ENCODE measurements at regions not wholly inside any gene's neighbourhood (a gene's known extent, or its start where the extent isn't known, plus 50 kb on each side); places are given as distances from the start of the nearest gene placed in this dataset.

DNA sequence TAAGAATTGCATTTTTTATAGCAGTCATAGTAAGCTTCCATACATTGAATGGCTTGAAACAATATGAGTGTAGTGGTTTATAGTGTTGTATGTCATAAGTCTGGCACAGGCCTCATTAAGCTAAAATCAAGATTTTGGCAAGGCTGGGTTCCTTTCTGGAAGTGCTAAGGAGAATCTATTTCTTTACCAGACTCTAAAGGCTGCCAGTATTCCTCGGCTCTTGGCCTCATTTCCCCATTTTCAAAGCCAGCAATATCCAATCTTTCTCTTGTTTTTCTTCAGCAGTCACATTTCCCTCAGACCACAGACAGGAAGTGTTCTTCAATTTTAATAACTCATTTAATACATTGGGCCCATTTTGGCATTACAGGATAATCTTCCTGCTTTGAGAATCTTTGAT lies 1155.5 kb upstream of the PABPC4L start:
- H3K4me3 ChIP-seq (ENCODE audit: low read length), result no peak overlapping the region
- DNase-seq (ENCODE audit: low read depth, low spot score), result no peak

GRCh38 chr4:135354876-135355275 lies 1153.3 kb upstream of the PABPC4L start:
- no peak for DNase-seq (ENCODE audit: low read depth, low spot score)
- no peak overlapping the region for H3K4me3 ChIP-seq (ENCODE audit: low read length)

- H3K4me3 ChIP-seq (ENCODE audit: low read length), result no peak overlapping the region
- no peak for DNase-seq (ENCODE audit: low read depth, low spot score)
These were observed 1151.4 kb upstream of the PABPC4L start for GRCh38 chr4:135353008-135353407.

DNA sequence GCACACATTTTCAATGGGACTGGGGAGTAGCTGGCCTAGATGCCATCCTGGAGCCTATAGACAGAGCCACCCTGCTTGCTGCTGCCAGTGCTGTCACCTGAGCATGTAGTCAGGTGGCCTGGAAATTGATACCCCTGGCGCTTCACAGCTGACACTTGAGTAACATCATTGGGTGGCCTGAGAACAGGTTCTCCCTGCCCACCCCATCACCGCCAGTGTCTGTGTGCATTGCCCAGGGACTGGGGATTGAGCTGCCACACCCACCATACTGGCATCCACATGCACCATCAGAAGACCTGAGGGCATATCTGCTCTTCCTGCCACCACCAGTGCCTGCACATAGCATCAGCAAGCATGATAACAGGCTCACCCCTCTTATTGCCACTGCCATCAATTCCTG lies 1142.9 kb upstream of the PABPC4L start:
- no peak overlapping the region for H3K4me3 ChIP-seq (ENCODE audit: low read length)
- DNase-seq (ENCODE audit: low read depth, low spot score), result no peak

DNA sequence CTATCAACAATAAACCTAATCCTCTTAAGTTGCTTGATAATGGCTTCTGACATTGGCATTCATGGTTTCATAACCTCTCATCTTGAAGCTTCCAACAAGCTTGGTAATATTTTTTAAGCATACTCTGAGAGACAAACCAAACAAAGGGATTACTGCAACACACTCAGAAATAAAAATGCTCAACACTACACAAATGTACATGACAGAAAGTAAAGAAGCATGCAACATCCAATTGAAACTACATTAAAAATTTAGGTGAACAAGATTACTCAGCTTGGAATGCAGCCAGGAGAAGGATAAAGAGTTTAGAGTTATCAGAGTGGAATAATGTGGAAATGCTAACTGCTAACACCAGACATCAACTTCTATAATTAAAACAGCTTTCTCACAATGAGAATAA lies 1136.6 kb upstream of the PABPC4L start:
- DNase-seq (ENCODE audit: low read depth, low spot score), result no peak
- no peak overlapping the region for H3K4me3 ChIP-seq (ENCODE audit: low read length)

GRCh38 chr4:135325264-135325663 lies 1123.7 kb upstream of the PABPC4L start:
- no peak for DNase-seq (ENCODE audit: low read depth, low spot score)
- H3K4me3 ChIP-seq (ENCODE audit: low read length), result no peak overlapping the region

DNA sequence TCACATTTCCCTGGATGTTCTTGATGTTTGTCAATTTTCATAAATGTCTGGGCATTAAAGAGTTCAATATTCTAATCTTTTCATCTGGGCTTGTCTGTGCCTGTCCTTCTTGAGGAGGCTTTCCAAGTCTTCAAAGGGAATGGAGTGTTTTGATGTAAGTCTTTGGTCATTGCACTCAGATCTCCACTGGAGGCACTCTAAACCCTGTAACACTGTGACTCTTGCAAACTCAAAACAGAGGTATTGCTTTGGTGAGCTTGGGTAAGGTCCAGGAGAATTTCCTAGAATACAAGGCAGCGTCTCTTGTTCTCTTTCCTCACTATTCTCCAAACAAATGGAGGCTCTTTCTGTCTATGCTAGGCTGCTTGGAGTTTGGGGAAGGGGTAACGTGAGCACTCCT lies 1118.1 kb upstream of the PABPC4L start:
- peak; percentile 1 for DNase-seq (ENCODE audit: low read depth, low spot score)

GRCh38 chr4:135316266-135316779 lies 1114.7 kb upstream of the PABPC4L start:
- no peak overlapping the region for H3K4me3 ChIP-seq (ENCODE audit: low read length)
- DNase-seq (ENCODE audit: low read depth, low spot score), result no peak

More for the DNA sequence above, 1118.1 kb upstream of the PABPC4L start:
- no peak overlapping the region for H3K4me3 ChIP-seq (ENCODE audit: low read length)

DNA sequence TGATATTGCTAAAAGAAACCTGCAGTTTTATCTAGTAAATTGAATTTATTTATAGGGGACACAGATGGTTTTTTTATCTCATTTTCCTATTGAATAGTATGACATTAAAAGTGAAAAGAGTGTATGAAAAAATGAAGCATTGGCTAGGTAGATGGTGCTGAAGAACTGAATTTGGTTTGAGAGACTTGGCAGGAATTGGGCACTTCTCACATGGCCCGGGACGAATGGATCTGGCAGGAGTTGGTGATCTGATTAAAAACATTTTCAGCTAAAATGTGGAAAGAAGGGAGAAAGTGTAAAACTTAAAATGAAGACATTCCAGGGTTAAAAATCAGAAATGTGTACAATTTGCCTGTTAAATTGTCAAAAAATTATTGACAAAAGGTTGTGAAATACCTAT lies 1088.5 kb upstream of the PABPC4L start:
- no peak for DNase-seq (ENCODE audit: low read depth, low spot score)
- no peak overlapping the region for H3K4me3 ChIP-seq (ENCODE audit: low read length)

- DNase-seq (ENCODE audit: low read depth, low spot score), result no peak
- no peak overlapping the region for H3K4me3 ChIP-seq (ENCODE audit: low read length)
These were observed 1082.3 kb upstream of the PABPC4L start for GRCh38 chr4:135283934-135284333.

DNA sequence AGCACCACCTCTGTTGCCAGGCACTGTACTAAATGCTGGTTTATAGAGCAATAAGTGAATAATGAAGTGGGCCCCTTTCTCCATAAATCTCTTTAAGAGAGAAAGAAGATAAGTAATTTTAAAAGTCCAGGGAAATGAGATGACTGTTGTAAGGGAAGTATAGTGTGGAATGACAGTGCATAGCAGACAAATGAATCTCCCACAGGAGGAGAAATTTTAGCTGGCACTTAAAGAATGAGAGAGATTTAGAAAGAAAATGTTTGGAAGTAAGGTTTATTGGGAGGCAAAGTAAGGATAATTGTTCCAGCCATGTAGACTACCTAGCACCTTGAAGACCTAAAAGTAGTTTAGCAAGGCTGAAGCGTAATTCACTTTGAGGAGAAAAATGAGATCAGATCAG lies 1081.1 kb upstream of the PABPC4L start:
- DNase-seq (ENCODE audit: low read depth, low spot score), result no peak
- H3K4me3 ChIP-seq (ENCODE audit: low read length), result no peak overlapping the region

GRCh38 chr4:135281230-135281629 lies 1079.6 kb upstream of the PABPC4L start:
- DNase-seq (ENCODE audit: low read depth, low spot score), result no peak
- no peak overlapping the region for H3K4me3 ChIP-seq (ENCODE audit: low read length)

DNA sequence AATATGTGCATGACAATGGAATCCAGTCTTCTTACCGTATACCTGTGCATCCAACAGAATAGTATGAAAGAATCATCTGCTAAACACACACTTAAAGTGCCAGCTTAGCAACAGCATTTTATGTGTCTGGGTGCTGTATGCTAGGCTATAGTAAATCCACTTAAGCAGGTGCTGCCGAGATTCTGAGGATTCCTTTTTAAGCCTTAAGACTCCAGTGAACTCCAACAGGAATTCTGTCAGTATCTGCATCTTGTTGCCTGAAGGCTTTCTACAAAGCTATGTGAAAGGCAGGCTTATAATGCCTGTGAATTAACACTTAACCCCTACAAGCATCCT lies 1076.4 kb upstream of the PABPC4L start:
- no peak for DNase-seq (ENCODE audit: low read depth, low spot score)

DNA sequence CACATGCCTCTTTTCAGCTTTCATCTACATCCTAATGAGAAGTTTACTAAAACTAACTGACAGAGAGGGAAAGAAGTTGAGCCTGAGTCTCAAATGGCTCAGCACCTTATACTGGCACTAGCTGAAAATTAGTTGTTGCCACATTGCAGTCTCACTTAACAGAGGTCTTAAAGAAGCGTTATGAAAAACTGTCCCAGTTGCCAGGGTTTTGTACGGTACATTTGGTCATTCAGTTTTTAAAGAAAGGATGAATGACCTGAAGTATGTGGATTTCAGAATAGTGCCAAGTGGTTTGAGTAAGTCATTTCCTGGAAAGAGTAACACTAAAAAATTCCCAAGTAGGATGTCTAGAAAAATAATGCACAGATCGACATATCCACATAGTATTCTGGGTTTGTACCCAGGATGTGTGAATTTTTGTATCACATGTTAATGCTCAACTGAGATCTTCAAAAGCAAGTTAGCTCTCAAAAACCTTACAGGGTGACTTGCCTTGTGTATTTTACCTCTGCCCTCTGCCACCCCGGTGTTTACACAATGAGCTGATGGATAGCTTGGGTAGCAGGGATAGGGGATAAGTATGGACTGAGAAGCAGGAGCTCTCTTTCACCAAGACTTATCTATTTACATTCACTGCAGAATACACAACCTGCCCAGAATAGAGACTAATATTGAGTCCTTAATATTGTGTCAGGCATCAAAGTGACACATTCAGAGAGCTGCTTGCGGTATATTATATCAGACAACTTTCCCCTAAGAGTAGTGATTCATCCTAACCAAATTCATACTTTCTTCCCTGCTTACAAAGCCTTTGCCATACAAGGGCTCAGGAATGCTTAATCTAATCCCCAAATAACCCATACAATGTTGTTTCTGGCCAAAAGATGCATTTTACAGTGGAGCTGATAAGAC lies 1075.7 kb upstream of the PABPC4L start:
- no peak for DNase-seq (ENCODE audit: low read depth, low spot score)
- H3K4me3 ChIP-seq (ENCODE audit: low read length), result no peak overlapping the region

More for the DNA sequence above, 1076.4 kb upstream of the PABPC4L start:
- no peak overlapping the region for H3K4me3 ChIP-seq (ENCODE audit: low read length)

GRCh38 chr4:135274416-135274815 lies 1072.8 kb upstream of the PABPC4L start:
- DNase-seq (ENCODE audit: low read depth, low spot score), result no peak
- H3K4me3 ChIP-seq (ENCODE audit: low read length), result no peak overlapping the region

- no peak for DNase-seq (ENCODE audit: low read depth, low spot score)
- no peak overlapping the region for H3K4me3 ChIP-seq (ENCODE audit: low read length)
These were observed 1067.7 kb upstream of the PABPC4L start for GRCh38 chr4:135269125-135269890.

DNA sequence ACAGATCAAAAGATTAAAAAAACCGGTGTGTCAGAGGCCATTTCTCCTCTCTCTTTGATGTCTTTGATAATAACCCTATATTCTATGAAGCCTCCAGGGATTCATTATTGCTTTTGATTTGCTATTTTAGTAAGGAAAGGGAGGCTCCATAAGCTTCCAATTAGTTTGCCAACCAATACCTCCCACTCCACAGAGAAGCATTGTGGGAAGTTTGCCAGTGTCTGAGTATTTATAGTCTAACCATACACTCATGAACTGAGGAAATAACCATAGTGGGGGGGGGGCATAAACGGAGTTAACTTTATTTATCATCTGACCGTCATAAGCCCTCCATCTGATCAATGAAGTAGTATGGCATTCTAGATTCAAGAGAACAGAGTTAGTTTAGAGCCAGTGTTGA lies 1066.8 kb upstream of the PABPC4L start:
- no peak for DNase-seq (ENCODE audit: low read depth, low spot score)

GRCh38 chr4:135267148-135267865 lies 1065.7 kb upstream of the PABPC4L start:
- DNase-seq (ENCODE audit: low read depth, low spot score), result no peak
- no peak overlapping the region for H3K4me3 ChIP-seq (ENCODE audit: low read length)

More for the DNA sequence above, 1066.8 kb upstream of the PABPC4L start:
- H3K4me3 ChIP-seq (ENCODE audit: low read length), result no peak overlapping the region

DNA sequence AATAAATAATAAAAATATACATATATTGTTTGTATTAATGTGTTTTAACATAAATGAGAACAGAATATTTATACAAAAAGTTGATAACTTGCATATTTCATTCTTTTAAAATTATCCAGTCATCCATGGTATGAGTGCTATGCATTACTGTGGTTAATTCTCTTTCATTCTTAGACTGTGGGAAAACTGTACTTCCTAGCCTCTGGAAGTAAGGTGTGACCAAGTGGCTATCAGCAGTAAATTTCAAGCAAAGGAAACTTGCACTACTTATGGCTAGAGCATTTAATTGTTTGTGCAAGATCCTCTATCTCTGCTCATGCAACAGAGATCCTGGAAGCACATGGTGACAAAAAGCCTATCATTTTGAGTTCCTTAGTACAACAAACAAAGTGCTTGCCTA lies 1054.5 kb upstream of the PABPC4L start:
- no peak overlapping the region for H3K4me3 ChIP-seq (ENCODE audit: low read length)
- no peak for DNase-seq (ENCODE audit: low read depth, low spot score)

- H3K4me3 ChIP-seq (ENCODE audit: low read length), result no peak overlapping the region
- no peak for DNase-seq (ENCODE audit: low read depth, low spot score)
These were observed 1048.5 kb upstream of the PABPC4L start for GRCh38 chr4:135250040-135250439.

Data from Jurkat, Clone E6-1 (cell line).